Astrocyte of the hippocampus (primary cell): ENCODE measurements at regions not wholly inside any gene's neighbourhood (a gene's known extent, or its start where the extent isn't known, plus 50 kb on each side); places are given as distances from the start of the nearest gene placed in this dataset.

Experiments used
- DNase-seq: peaks from one replicate; pipeline ENCODE4 v3.0.0; 2011; ENCODE audit warnings: low read depth, low spot score

DNA sequence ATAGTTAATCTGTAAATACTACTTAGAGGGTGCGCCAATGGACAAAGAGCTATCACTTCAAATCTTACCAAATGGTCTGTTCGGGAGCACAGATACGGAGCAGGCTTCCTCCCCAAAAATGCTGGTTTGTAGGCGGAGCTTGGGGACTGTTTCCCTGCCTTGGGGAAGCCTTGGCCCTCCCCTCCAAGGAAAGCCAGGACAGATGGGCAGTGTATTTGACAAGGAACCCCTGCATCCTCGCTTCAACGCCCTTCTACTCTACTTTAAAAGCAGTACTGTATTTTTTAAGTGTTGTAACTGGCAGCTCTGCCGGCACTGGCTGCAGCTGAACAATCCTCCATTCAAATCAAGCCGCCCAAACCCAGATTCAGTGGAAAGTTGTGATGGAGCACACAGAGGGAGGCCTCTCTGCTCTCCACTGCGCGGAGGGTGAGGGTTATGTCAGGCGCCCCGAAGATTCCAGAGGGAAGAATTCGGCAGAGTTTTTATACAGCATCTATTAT lies 83.1 kb upstream of the FNDC3B start:
- DNase-seq = no peak

GRCh38 chr3:171956705-171957104 lies 82.7 kb upstream of the FNDC3B start:
- no peak for DNase-seq

GRCh38 chr3:171959532-171960089 lies 79.8 kb upstream of the FNDC3B start:
- DNase-seq = peak; percentile 30

- no peak for DNase-seq
Measured at GRCh38 chr3:171960159-171960558, 79.2 kb upstream of the FNDC3B start.

DNA sequence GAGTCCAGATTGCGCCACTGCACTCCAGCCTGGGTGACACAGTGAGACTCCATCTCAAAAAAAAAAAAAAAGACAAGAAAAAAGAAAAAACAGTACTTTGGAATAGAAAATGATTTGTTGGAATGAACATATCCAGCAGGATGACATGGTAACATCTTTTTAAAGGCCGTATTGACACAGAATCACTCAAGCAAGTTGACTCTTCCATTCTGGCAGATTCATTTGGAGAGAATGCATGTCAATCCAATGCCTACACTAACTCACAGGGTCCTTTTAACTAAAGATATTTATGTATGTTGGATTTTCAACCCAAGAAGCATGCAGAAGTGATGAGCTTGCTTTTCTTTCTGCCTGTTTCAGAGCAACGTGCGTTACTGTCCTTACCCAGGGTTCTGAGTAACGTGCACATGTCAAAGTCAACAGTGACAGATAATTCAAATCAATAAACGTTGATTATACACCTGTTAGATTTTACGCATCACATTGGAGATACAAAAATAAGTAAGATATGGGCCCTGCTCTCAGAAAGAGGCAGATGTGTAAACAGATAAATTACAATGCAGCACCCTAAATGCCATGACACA lies 77.1 kb upstream of the FNDC3B start:
- no peak for DNase-seq

DNA sequence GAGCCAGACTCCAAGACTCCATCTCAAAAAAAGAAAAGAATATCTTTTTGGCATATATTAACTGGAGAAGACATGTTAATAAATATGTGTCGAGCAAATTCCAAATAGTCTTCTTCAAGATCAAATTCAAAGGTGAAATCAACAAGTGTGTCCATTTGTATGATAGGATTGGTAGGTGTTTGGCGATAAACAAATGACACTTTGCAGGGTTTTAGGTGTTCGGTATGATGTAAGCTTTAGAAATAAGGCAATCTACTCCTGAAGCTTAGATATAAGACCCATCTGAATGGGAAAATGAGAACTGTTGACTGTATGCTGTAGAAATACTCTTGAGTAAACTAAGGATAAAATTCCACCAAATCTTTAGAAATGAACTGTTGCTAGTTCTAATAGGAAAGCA lies 75.8 kb upstream of the FNDC3B start:
- no peak for DNase-seq

GRCh38 chr3:171965067-171965712 lies 74.2 kb upstream of the FNDC3B start:
- DNase-seq = no peak

GRCh38 chr3:171966533-171967136 lies 72.7 kb upstream of the FNDC3B start:
- no peak for DNase-seq

- peak; percentile 72 for DNase-seq
Measured at GRCh38 chr3:171967137-171967783, 72.1 kb upstream of the FNDC3B start.

DNA sequence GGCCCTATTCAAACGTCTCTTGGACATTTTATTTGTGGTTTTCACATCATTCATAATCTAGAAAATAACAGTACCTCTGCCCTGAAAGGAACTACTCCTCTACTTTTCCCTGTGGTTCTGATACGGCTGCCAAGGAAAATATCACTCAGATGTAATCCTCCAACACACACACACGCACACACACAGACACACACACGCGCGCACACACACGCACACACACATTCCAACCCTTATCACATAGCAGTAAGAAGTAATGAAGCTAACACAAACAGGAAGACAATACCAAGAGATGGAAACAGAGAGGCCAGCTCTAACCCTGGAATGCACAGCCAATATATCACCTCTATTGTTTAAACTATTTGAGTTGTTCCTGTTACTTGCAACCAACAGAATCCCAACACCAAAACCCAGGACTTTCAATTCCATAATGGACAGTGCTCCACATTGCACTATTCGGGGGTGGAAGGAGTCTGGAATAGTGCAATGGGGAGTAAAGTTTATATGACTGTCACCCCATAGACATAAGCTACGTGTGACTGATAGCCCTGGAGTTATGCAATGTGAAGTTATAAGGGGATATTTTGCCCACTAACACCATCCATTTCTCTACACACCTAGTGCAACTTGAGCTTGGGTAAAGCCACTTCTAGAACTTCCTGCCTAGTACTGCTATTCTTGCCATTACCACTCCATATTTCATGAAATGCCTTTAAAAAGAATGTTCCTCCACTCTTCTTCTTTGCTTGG lies 71.3 kb upstream of the FNDC3B start:
- peak; percentile 91 for DNase-seq

GRCh38 chr3:171970301-171970788 lies 69.0 kb upstream of the FNDC3B start:
- DNase-seq = no peak

GRCh38 chr3:171971919-171972514 lies 67.4 kb upstream of the FNDC3B start:
- DNase-seq = no peak

DNA sequence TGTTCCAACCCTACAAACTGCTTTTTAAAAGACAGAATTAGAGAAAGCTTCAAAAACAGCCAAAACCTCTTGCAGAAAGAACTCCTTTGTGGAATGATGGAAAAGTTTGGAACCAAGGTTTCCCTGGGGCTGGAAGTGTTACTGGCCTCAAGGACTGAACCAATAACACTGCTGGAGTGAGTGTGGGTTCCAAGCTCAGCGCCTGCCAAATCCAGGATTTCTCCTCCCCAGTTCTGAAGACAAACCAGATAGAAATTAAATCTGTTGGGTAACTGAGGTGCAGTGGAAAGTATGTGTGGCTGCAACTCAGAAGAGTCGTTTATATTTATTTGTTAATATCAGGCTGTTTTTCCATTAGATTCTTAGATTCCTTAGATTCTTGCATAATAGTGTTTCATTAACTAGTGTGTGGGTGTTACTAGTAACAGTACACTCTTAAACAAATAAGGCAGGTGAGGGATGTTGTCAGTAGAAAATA lies 66.5 kb upstream of the FNDC3B start:
- DNase-seq = peak; percentile 67

GRCh38 chr3:171974986-171975837 lies 64.2 kb upstream of the FNDC3B start:
- peak; percentile 45 for DNase-seq

- DNase-seq = peak; percentile 52
Measured at GRCh38 chr3:171976526-171976925, 62.9 kb upstream of the FNDC3B start.

GRCh38 chr3:171977441-171977840 lies 61.9 kb upstream of the FNDC3B start:
- DNase-seq = no peak

DNA sequence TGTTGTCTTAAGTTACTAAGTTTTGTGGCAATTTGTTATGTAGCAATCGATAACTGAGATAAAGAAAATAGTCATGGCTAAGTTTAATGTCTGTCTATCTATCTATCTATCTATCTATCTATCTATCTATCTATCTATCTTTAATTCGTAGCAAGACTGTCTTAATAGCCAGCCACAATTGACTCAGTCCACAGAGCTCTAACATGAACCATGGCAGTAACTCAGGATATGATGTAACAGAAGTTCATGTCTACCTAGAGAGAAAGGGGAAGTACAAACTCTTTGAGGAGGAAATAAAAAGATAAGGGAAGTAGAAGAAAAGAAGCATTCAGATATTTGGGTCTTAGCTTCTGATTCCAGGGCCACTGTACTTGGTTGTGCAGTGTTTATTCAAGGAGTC lies 61.5 kb upstream of the FNDC3B start:
- no peak for DNase-seq

DNA sequence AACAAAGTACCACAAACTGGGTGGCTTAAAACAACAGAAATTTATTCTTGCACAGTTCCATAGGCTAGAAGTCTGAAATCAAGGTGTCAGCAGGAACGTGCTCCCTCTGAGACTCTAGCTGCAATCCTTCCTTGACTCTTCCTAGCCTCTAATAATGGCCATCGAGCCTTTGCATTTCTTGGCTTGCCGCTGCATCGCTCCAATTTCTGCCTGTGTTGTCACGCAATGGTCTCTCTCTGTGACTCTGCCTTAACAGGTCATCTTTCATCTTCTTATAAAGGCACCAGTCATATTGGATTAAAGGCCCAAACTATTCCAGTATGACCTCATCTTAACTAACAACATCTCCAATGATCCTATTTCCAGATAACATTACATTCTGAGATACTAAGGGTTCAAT lies 61.0 kb upstream of the FNDC3B start:
- DNase-seq = no peak

DNA sequence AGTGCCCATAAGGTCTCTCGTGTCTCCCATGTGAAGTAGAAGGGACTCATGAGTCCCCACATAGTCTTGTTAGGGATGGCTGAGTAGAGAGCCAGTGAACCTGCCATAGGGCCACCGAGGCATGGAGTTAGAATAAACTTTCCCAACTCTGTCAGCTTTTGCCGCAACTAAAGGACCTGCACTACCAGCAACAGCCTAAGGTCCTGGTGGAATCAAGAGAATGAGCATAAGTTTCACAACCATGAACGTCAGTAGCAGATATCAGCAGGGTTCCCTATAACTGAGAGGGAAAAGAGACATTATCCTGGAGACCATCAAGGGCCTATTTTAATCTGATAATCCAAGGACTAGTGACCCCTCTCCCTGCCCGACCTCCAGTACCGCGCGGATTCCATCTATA lies 60.3 kb upstream of the FNDC3B start:
- no peak for DNase-seq
